ENCODE measurements at regions not wholly inside any gene's neighbourhood (a gene's known extent, or its start where the extent isn't known, plus 50 kb on each side); places are given as distances from the start of the nearest gene placed in this dataset.
"Not testable (repeated sequence)": the region's sequence is repeated elsewhere in the genome, so short reads cannot be mapped to it uniquely, and the experiment has no call there.

DNA sequence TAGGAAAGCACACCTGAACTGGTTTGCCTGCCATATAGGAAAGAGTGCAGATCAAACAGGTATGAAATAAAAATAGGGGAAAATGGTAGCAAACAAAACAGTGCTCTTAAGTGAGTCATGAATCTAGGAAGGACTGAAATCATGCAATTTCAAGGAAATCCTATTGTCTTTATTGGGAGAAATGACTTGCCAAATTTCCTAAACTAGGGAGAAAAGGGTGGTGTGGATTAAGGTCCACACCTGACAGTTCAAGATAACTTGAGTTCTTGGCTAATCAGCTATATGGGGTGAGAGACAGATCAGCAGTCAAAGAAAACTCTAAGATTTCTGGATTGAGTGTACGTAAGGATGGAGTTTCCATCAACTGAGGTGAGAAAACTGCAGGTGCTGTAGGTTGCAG is 101.1 kb downstream of the PRKAB2 start:
- no peak for DNase-seq (ENCODE audit: low read depth in 1 of 2, low spot score in 1 of 2)

DNA sequence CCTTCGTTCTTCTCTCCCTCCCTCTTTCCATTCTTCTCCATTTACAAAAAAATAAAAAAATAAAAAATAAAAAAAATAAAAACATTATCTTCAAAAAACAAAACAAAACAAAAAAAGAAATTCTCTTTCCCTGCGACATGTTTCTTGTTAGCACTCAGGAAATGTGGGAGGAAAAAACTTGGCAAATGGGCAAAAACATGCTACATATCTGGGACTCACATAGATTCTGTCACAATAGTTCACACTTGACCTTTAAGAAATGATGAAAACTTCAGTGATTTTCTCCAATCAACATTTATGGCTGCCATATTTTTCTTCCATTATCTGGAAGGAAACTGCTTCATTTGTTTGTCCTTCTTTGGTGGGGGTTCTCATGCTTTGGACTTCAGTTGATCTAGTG is 109.3 kb downstream of the PRKAB2 start:
- no peak for DNase-seq (ENCODE audit: low read depth in 1 of 2, low spot score in 1 of 2)

- DNase-seq (ENCODE audit: low read depth in 1 of 2, low spot score in 1 of 2): not testable (repeated sequence)
Observed at GRCh38 chr1:147061880-147062279, 110.4 kb downstream of the PRKAB2 start.

DNA sequence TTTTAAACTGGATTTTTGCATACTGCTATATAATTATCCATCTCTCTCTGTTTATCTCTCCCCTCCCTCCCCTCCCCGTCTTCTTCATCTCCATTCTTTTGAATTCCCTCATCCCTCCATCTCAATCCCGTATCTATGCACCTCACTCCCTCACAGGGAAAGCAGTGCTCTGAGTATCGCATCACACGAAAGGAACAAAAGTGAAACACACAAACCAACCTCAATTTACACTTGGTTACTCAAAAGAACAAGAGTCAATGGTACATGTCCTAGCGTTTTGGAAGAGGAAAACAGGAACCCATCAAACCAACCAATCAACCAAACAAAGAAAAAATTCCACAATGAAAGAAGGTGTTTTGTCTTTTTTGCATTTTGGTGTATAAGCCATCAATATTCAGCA is 115.1 kb downstream of the NBPF12 start:
- DNase-seq (ENCODE audit: low read depth in 1 of 2, low spot score in 1 of 2): no peak

DNA sequence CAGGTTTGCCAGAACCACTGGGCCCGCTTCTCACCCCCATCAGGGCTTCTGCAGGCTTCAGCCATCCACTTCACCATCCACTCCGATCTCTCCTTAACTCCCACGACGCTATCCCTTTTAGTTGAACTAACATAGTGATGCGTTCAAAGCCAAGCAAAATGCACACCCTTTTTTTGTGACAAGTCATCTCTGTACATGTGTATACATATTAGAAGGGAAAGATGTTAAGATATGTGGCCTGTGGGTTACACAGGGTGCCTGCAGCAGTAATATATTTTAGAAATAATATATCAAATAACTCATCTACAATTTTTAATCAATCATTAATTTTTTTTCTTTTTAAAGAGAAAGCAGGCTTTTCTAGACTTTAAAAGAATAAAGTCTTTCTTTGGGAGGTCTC is 114.6 kb downstream of the NBPF12 start:
- DNase-seq (ENCODE audit: low read depth in 1 of 2, low spot score in 1 of 2): no peak

- no peak for DNase-seq (ENCODE audit: low read depth in 1 of 2, low spot score in 1 of 2)
Observed at GRCh38 chr1:147052143-147052542, 114.0 kb downstream of the NBPF12 start.

GRCh38 chr1:147051136-147051535 is 113.0 kb downstream of the NBPF12 start:
- DNase-seq (ENCODE audit: low read depth in 1 of 2, low spot score in 1 of 2): no peak

GRCh38 chr1:147050654-147051053 is 112.5 kb downstream of the NBPF12 start:
- DNase-seq (ENCODE audit: low read depth in 1 of 2, low spot score in 1 of 2): no peak

DNA sequence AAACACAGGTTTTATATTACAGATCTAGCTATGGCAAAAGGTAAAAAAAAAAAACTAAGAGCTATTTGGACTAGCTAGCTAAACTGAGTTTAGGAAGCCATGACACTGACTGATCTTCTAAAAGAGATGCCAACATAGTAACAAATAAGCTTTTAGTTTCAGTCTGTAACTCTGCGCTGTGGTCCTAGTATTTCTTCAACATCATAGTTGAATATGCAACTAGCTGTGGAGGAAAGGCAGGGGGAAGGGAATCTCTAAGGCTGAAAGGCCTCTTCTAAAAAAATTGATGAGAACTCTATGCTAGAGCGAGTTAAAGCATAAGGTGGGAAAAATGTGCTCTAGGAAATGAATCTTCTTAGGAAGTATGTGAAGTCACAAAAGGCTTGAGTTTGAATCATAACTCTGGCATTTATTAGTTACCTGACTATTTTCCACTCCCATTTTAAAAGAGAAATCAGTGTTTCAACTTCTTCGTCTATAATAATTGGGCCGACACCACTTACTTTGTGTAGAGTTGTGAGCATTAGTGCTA is 108.8 kb downstream of the NBPF12 start:
- not testable (repeated sequence) for DNase-seq (ENCODE audit: low read depth in 1 of 2, low spot score in 1 of 2)

- no peak for DNase-seq (ENCODE audit: low read depth in 1 of 2, low spot score in 1 of 2)
Observed at GRCh38 chr1:147046189-147046862, 108.2 kb downstream of the NBPF12 start.
